NCI-H1092 (cell line): ENCODE measurements at regions not wholly inside any gene's neighbourhood (a gene's known extent, or its start where the extent isn't known, plus 50 kb on each side); places are given as distances from the start of the nearest gene placed in this dataset.

Experiments used
- DNase-seq: peaks from one replicate; lab custom pipeline; 2025; lab: John Stamatoyannopoulos, UW

DNA sequence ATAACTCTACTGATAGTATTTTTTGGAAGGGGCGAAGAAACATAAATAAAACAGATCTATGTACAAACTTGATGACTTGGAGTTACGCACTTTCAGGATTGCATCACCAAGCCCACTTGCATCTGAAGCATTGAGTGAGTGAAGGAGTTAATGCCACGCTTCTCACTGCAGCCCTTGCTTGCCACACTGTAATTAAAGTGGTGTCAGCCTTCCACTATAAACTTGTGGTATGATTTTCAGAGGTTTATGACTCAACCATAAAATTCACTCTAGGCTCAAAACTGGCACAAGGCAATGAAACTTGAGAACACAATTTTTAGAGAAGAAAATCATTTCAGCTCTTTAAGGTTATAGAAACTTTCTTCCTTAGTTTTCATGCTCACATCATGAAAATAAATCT is 93.9 kb upstream of the PRMT6 start:
- DNase-seq: no peak

DNA sequence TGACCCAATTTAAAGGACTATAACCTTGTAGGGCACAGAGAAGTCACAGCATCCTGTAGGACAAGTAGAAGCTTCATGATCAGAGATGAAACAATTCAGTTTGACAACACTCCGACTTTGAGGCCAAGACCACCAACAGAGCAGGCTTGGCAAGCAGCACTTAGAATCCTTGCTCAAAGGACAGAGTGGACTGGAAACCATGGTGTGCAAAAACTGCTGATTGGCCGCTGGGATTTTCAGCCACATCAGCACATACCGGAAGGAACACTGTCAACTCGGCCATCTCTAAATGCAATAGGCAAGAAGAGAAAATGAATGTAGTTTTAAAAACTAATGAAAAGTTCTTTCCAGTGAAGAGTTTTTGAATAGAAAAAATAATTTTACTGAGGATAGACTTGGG is 92.0 kb upstream of the PRMT6 start:
- DNase-seq: no peak

DNA sequence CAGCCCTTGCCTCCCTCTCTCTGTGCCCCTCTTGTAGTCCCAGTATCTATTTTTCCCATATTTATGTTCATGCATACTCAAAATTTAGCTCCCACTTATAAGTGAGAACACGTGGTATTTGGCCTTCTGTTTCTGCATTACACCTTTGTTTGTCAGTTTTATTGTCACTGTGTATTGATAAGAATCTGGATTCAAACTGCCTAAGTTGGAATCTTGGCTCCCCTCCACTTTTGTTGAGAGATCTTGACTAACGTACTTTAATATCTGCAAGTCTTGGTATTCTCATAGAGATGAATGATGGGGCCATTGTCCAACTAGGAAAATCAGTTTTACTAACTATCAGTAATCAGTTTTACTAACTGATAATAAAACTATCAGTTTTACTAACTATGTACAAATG is 87.8 kb upstream of the PRMT6 start:
- no peak for DNase-seq

DNA sequence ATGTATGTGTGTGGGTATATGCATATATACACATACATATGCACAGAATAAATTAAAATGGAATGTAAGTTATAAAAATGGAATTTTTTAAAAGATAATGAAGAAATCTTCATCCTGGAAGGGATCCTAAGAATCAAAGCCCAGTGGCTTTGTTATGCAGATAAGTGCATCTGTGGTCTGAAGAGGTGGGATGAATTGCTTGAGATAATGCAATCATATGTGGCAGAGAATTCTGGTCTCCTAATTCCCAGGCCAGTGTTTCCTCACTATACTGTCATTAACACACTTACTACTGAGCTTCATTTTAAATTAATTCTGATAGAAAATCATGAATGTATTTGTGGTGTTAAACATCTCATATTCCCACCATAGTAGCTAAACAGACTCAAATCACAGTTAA is 86.7 kb upstream of the PRMT6 start:
- DNase-seq: no peak

DNA sequence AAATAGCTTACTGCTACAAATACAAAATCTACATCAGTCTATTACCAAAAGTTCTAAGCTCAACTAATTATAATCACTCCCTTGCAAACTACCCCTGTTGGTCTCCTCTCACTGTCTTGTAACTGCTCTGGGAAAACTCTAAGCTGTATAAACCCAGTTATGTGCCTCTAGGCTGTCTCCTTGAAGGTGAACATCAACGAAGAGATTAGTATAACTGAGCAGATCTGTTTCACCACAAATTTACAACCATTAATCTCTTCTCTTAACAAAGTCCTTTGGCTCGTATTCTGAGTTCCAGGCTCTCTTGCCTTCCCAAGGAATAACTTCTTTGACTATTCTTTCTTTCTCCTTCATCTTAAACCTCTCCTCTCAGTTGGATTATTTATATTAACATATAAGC is 84.4 kb upstream of the PRMT6 start:
- DNase-seq: no peak

DNA sequence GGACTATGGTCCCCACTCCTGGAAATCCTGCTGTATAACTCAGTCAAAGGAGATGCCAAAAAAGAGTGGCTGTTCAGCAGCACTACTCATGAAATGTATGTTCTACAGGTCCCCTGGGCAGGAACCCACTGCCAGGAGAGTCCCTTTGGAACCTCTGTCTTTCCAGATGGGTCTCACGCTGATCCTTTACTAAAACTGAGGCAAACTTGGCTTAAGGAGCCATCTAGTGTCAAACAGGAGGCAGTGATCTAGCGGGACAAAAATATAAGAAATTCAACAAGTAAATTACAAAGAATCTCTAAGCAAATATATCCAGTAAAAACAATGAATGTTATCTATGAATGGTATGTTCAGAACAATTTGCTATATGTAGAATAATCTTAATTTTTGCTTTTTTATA is 80.5 kb upstream of the PRMT6 start:
- no peak for DNase-seq

DNA sequence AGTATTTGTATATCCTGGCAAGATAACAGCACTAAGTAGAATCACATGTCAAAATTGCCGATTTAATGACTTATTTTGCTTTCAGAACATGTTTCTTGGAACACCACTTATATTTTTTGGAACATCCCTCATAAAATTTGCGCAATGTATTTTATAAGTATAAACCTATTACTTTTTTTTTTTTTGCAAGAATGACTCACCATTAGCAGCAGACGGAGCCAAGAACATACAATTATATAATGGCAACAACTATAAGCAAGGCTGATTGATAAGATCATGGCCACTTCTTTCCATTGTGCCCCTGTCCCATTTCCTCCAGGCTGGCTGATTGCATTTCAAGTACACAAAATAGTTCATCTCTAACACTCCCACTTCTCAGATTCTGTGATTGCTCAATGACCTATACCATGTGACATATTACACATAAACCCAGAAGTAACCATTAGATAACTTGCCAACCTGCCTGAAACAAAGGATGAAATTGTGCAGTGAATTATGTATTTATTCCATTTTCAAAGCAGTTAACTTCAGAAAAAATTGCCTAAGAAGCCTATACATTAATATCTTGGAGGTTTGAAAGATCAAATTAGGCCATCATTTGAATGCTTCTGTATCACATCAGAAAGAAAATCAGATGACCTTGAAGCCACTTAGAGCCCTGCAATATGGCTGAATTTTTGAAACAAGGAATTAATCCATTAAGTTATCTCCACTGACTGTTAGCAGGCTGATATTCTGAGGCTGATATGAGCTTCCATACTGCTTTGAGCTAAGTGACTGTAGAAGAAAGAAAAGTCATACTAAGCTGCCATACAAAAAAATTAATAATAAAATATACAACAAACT is 77.8 kb upstream of the PRMT6 start:
- no peak for DNase-seq

DNA sequence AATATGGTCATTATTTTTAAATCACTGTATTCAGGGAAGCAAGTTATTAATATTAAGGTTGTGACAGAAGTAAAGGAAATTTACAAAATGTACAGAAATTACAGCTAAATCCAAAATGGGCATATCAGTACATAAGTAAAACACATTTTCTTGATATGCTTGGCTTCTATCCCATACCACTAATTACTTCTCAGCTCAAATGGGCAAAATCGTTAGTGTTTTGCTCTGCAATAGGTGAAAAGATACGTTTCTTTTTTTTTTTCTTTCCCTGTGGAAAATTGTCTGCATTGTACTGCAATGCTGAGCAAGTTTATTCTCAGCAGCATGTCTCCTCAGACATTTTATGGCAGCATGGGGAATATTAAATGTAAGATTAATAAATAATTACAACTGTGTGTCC is 77.1 kb upstream of the PRMT6 start:
- no peak for DNase-seq

DNA sequence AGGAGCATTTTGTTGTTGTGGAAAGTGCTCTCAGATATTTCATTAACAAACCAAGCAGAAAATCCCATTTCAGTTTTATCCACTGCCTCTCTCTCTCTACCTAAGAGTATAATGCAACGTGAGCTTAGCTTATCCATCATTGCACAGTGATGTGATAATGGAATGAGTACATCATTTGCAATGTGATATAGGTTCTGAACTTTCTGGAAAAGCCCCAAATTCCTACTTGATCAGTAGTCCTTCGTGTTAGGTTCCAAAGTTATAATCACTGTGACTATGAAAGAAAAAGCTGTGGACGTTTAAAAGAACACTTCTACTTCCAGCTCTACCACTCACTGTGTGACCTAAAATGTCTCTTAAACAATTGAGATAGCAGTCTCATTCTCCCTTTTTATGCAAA is 76.4 kb upstream of the PRMT6 start:
- DNase-seq: no peak

DNA sequence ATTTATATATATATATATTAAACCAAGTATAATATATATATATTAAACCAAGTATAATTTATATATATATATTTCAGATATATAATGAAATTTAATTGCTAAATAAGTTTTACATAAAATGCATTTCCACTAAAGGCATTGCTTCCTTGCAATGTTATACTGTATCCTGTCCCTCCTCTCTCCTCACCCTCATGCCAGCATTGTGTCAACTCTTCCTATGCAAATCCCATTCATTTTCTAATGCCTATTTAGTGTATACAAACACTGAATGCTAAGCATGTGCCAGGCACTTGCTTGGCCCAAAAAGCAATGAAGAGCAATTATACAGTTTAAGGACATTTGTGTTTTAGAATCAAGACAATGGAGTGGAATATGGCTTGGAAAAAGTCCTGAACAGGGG is 71.7 kb upstream of the PRMT6 start:
- DNase-seq: no peak

DNA sequence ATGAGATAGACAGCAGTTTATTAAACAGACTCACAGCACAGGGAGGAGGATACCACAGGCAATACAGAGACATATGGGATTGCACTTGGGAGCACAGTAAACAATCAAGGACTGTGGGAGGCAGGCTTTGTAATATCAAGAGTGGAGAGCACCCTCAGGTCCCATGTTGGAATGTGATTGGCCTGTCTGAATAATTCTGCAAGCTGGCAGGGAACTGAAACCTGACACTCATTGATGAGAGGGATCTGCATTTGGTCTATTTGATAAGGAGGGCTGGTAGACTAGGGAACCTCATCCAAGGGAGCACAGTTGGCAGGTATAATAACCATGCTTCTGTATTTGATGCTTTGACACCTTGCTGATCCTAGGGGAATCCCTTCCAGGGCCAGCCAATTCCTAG is 69.9 kb upstream of the PRMT6 start:
- DNase-seq: peak; percentile 2

DNA sequence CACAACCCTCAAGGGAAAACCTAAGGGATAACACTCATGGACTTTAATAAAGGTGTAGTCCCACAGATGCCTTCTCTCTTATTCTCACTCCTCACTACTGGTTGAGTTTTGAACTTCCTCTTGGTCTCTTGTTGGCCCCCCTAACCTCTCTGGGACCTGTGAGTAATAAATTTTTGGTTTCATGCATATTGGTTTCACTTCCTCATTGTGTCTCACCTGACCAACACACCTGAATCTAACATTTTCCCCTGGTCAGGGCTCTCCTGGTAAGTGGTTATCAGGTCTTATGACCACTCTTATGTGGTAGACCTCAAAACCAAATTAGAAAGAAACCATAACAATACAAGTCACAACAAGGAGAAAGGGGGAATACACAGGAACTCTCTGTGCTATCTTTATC is 60.5 kb upstream of the PRMT6 start:
- DNase-seq: no peak

DNA sequence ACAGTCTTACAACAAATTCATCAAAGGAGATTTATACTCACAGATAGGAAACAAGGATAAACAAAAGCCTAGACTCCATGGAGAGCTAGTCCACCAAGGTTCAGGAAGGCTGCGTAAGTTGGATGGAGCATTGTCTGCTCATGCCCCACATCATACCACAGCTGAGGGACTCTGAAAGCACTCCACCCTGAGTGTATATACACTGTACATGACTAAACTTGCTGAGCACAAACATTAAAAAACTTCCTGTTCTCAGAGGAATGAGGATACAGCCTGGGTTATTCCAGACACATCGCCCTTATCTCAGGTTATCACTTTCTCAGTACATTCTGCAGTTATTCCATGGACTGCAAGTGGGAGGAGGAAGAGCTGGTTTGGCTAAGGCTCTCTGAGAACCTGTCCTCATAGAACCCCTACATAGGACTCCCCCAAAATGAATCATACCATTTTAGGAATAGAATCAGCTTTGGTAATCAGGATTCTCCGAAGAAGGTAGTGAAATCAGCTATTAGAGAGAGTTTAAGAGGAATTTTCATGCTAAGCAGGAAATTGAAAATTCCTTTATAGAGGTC is 58.0 kb upstream of the PRMT6 start:
- no peak for DNase-seq

DNA sequence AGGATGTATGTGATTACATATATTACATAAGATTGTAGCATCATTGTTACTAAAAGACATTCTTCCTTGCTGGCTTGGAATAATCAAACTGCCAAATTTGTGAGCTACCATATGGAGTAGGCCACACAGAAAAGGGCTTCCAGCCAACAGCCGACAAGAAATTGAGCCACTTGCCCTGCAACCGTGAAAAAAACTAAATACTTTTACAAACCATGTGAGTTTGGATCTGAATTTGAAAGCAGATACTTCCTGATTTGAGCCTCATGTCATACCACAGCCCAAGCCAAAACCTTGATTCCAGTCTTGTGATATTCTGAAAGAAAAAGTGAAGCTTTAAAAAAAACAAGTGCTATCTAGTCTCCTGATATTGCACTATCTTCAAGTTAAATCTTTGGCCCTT is 55.6 kb upstream of the PRMT6 start:
- DNase-seq: no peak

DNA sequence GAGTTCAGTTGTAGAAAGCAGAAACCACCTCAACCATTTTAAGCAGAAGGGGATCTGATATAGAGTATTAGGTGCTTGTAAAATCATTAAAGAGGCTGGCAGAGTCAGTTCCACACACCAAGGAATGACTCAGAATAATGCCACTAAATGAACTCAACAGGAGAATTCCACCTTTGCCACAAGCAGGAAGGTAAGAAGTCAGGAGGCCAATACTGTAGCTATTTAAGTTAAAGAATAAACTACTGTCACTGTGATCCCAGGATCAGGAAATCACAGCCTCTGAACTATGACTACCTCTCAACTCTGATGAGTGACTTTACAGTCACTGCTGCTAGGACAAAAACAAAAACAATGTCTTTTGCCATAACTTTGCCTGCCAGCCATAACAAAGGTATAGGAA is 52.5 kb upstream of the PRMT6 start:
- DNase-seq: no peak

DNA sequence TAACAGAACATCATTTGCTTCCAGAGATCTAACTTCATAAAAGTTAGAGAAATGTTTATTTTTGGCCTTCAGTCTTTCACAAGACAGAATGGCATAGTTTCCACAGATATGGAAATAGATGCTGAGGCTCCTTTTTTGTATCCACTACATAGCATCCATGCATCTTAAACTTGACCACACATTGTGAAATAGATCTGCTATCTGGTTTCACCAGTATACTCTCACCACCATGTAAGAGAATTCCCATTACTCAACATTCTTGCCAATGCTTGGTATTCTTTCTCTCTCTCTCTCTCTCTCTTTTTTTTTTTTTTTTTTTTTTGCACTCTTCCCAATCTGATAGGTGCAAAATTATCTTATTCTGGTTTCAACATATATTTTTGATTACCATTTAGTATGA is 52.1 kb upstream of the PRMT6 start:
- no peak for DNase-seq
